Progenitor cell of endocrine pancreas (in vitro differentiated cells): ENCODE measurements at regions not wholly inside any gene's neighbourhood (a gene's known extent, or its start where the extent isn't known, plus 50 kb on each side); places are given as distances from the start of the nearest gene placed in this dataset.

ENCODE experiments used
- DNase-seq: peaks from one replicate; pipeline ENCODE4 v3.0.0; 2021; ENCODE audit warnings: low spot score; ENCODE audit not compliant: unreplicated experiment
- H3K27ac Mint-ChIP-seq: 2 replicates; pipeline ENCODE4 v1.8.0; 2021; ENCODE audit warnings: mild to moderate bottlenecking, moderate library complexity, mixed read lengths
- H3K27me3 Mint-ChIP-seq: 2 replicates; pipeline ENCODE4 v1.8.0; 2021; ENCODE audit warnings: mixed read lengths
- H3K36me3 Mint-ChIP-seq: 2 replicates; pipeline ENCODE4 v1.8.0; 2022; ENCODE audit warnings: mixed read lengths; ENCODE audit not compliant: insufficient read depth
- H3K4me1 Mint-ChIP-seq: 2 replicates; pipeline ENCODE4 v1.8.0; 2021; ENCODE audit warnings: low read depth, mixed read lengths
- H3K4me3 Mint-ChIP-seq: 2 replicates; pipeline ENCODE4 v1.8.0; 2021; ENCODE audit warnings: low read depth, mild to moderate bottlenecking, moderate library complexity, mixed read lengths
- H3K9me3 Mint-ChIP-seq: 2 replicates; pipeline ENCODE4 v1.8.0; 2021; ENCODE audit warnings: low read depth, mixed read lengths
- TF ChIP-seq, protein P1 (sequence below): fragments of 200-600 bp; sonication (generic); IDR thresholded peaks from one replicate; pipeline ENCODE4 v1.5.0; 2021; ENCODE audit warnings: antibody characterized with exemption, mild to moderate bottlenecking; ENCODE audit not compliant: unreplicated experiment

DNA sequence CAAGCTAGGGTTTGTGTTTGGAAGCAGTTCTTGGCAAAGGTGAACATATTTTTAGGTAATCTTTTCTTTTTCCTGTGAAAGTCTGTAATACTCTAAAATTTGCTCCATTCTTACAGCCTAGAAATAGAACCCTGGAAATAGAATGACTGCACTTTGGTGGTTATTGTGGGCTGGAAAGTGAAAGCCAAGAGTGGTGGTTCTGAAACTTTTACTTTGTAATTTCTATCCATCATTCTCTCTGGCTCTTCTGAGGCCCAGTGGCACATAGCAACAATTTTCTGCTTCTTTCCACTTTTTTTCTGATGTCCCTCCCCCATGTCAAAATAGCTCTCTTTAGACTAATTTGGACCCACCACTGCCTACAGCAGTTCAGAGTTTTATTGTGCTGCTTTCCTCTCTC is 300.4 kb upstream of the RPS6KA3 start:
- no peaks in the 10 kb centered on the region for H3K27me3 Mint-ChIP-seq
- no peak for DNase-seq
- TF ChIP-seq, protein P1, sequence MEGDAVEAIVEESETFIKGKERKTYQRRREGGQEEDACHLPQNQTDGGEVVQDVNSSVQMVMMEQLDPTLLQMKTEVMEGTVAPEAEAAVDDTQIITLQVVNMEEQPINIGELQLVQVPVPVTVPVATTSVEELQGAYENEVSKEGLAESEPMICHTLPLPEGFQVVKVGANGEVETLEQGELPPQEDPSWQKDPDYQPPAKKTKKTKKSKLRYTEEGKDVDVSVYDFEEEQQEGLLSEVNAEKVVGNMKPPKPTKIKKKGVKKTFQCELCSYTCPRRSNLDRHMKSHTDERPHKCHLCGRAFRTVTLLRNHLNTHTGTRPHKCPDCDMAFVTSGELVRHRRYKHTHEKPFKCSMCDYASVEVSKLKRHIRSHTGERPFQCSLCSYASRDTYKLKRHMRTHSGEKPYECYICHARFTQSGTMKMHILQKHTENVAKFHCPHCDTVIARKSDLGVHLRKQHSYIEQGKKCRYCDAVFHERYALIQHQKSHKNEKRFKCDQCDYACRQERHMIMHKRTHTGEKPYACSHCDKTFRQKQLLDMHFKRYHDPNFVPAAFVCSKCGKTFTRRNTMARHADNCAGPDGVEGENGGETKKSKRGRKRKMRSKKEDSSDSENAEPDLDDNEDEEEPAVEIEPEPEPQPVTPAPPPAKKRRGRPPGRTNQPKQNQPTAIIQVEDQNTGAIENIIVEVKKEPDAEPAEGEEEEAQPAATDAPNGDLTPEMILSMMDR, result no peak
- no peak overlapping the region for H3K27ac Mint-ChIP-seq
- no peak overlapping the region for H3K4me3 Mint-ChIP-seq
- H3K9me3 Mint-ChIP-seq, result no peaks in the 10 kb centered on the region
- no peaks in the 10 kb centered on the region for H3K4me1 Mint-ChIP-seq
- no peaks in the 10 kb centered on the region for H3K36me3 Mint-ChIP-seq

DNA sequence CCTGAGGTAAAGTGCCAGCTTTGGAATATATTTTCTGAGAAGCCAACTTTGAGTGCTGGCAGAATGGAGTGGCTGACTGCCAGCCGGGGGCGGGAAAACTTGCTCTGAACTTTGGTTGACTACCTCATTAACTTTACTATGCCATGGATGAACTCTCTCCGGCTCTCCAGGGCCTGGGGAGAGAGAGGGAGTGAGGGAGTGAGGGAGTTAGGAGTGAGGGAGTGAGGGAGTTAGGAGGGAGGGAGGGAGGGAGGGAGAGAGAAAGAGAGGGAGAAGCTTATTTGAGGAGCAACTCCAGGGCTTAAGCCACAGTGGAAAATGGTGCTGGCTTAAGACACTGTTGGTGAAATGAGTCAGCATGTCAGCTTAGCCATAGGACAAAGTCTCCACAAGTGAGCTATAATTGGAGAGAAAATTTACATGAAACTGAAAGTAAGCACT is 280.9 kb upstream of the RPS6KA3 start:
- no peak for DNase-seq
- H3K36me3 Mint-ChIP-seq, result peaks cover 2% of the 10 kb centered on the region
- H3K27me3 Mint-ChIP-seq, result no peaks in the 10 kb centered on the region
- peaks cover 27% of the 10 kb centered on the region for H3K9me3 Mint-ChIP-seq
- H3K27ac Mint-ChIP-seq, result no peak overlapping the region
- TF ChIP-seq, protein P1, result no peak
- no peaks in the 10 kb centered on the region for H3K4me1 Mint-ChIP-seq
- H3K4me3 Mint-ChIP-seq, result no peak overlapping the region

DNA sequence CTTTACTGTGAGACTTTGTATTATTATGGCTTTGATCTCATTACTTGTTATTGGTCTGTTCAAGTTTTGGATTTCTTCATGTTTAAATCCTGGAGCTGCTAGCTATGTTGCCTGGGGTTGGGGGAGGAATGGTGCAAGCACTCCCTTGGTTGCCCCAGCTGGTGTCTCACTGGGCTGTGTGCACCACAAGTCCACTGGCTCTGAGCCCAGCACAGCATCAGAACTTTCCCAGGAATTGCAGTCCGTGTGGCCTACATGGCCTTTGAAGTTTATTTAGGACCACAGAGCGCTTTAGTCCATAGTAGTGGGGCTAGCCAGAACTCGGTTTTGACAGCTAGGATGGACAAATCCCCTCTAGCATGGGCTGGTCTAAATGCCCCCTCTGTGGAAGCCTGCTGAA is 278.8 kb upstream of the RPS6KA3 start:
- no peak overlapping the region for H3K27ac Mint-ChIP-seq
- peaks cover 5% of the 10 kb centered on the region for H3K36me3 Mint-ChIP-seq
- H3K4me1 Mint-ChIP-seq, result no peaks in the 10 kb centered on the region
- TF ChIP-seq, protein P1, result no peak
- no peaks in the 10 kb centered on the region for H3K27me3 Mint-ChIP-seq
- H3K4me3 Mint-ChIP-seq, result no peak overlapping the region
- H3K9me3 Mint-ChIP-seq, result peaks cover 42% of the 10 kb centered on the region
- no peak for DNase-seq

DNA sequence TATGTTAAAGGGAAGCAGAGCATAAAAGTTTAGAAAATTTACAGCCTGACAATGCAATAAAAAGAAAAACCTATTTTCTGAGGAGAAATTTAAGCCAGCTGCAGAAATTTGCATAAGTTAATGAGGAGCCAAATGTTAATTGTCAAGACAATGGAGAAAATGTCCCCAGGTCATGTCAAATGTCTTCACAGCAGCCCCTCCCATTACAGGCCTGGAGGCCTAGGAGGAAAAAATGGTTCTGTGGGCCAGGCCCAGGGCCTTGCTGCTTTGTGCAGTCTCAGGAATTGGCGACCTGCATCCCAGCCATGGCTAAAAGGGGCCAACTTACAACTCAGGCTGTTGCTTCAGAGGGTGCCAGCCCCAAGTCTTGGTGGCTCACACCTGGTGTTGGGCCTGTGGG is 275.4 kb upstream of the RPS6KA3 start:
- Mint-ChIP-seq H3K27me3 (no peaks in the 10 kb centered on the region), H3K36me3 (peaks cover 5% of the 10 kb centered on the region), H3K4me3 (no peak overlapping the region), H3K9me3 (peaks cover 42% of the 10 kb centered on the region), H3K4me1 (no peaks in the 10 kb centered on the region), H3K27ac (no peak overlapping the region)
- no peak for DNase-seq
- TF ChIP-seq, protein P1, result no peak

DNA sequence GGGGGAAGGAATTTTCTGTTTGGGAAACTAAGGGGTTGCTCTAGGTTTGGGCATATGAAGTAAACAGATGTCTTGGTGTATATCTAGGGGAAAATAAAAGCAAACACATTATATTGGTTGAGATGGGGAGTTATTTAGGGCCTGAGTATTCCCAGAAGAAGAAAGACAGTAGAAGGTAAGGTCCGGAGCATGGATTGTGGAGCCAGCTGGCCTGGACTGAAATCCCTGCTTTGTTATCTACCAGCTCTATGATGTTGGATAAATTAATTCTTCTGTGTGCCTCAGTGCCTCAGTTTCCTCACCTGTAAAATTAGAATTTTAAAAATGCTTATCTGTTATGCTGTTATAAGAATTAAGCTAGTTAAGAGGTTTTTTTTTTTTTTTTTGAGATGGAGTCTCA is 272.3 kb upstream of the RPS6KA3 start:
- DNase-seq, result no peak
- Mint-ChIP-seq H3K9me3 (peaks cover 29% of the 10 kb centered on the region), H3K4me3 (no peak overlapping the region), H3K4me1 (no peaks in the 10 kb centered on the region), H3K27me3 (no peaks in the 10 kb centered on the region), H3K36me3 (peaks cover 5% of the 10 kb centered on the region), H3K27ac (no peak overlapping the region)
- TF ChIP-seq, protein P1, result no peak
